GM12891 (cell line): ENCODE measurements at regions not wholly inside any gene's neighbourhood (a gene's known extent, or its start where the extent isn't known, plus 50 kb on each side); places are given as distances from the start of the nearest gene placed in this dataset.

ENCODE experiments used
- POLR2A ChIP-seq: IDR thresholded peaks from 2 replicates; pipeline ENCODE4 v1.6.1; 2011; ENCODE audit warnings: low read depth, low read length, control low read depth
- POLR2AphosphoS5 ChIP-seq: IDR thresholded peaks from 2 replicates; pipeline ENCODE4 v1.6.1; 2011; ENCODE audit warnings: low read depth, low read length, control low read depth
- TAF1 ChIP-seq: IDR thresholded peaks from 2 replicates; pipeline ENCODE4 v1.6.1; 2011; ENCODE audit warnings: low read depth, low read length, control low read depth

DNA sequence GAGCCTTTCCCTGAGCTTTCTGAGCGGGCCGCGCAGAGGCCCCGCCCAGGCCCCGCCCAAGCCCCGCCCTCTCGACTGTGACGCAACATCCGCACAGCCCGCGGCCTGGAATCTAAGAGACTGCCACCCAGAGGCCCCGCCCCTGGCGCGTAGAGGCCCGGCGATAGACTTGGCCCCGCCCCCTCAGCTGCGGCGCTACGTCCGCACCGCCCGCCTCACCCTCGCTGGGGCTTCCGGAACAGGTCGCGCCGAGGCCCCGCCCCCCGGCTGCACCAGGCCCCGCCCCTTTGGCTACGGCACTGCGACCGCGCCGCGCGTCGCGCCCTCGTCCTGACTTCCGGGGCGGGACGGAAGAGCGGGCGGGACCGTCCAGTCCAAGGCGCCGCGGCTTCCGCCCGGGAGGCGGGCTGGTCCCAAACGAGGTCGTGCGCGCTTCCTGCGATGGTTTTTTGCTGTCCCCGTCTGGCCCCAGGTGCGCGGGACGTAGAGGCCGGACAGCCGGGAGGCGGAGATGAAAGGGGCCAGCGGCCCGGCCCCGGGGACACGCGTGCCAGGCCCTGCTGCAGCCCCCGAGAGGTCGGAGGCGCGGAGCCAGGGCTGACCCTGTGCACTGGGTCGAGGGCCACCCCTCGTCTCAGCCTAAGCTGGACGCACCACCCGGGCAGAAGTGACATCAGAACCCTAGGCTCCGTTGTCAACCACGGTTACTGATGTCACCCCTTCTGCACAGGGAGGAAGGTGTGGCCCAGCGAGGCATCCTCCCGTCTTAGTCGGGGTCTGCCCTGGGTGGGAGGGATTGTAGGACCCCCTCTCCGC is 59.0 kb upstream of the WNT7B start:
- peak; percentile 76 for TF ChIP-seq POLR2A
- TF ChIP-seq POLR2AphosphoS5 = peak; percentile 71
- TF ChIP-seq TAF1 = peak; percentile 30; the same call in 1 of the 2 replicates
